Activated CD8-positive, alpha-beta T cell treated with anti-CD3 and anti-CD28 coated beads for 36 hours (primary cell): ENCODE measurements at regions not wholly inside any gene's neighbourhood (a gene's known extent, or its start where the extent isn't known, plus 50 kb on each side); places are given as distances from the start of the nearest gene placed in this dataset.
A peak's percentile ranks its signal among the peaks of the same experiment; 100 is the strongest.

Experiments
- ATAC-seq: fragments of 200-7000 bp; cut with Tn5 transposase; one replicate; pipeline ENCODE4 v1.10.0; 2021; ENCODE audit warnings: mild to moderate bottlenecking, moderate library complexity
- CTCF ChIA-PET: fragments of 350-600 bp; sonication (Branson Sonifier 250); formaldehyde crosslinking; loops from one replicate; lab custom pipeline; 2021; ENCODE audit warnings: antibody characterized with exemption; lab: Charles Lee
- POLR2A ChIA-PET: fragments of 350-600 bp; sonication (Branson Sonifier 250); formaldehyde crosslinking; loops from one replicate; lab custom pipeline; 2021; ENCODE audit warnings: antibody characterized with exemption; lab: Charles Lee
- DNase-seq: peaks from one replicate; pipeline ENCODE4 v3.0.0-alpha.2; 2020
- H3K27ac Mint-ChIP-seq: one replicate; pipeline ENCODE4 v1.8.0; 2021; ENCODE audit warnings: mild to moderate bottlenecking, mixed read lengths
- H3K27me3 Mint-ChIP-seq: one replicate; pipeline ENCODE4 v1.8.0; 2021; ENCODE audit warnings: mixed read lengths
- H3K36me3 Mint-ChIP-seq: one replicate; pipeline ENCODE4 v1.8.0; 2021; ENCODE audit warnings: low read depth, mixed read lengths
- H3K4me1 Mint-ChIP-seq: one replicate; pipeline ENCODE4 v1.8.0; 2021; ENCODE audit warnings: low read depth, mixed read lengths
- H3K4me3 Mint-ChIP-seq: one replicate; pipeline ENCODE4 v1.8.0; 2021; ENCODE audit warnings: mild to moderate bottlenecking, moderate library complexity, mixed read lengths
- H3K9me3 Mint-ChIP-seq: one replicate; pipeline ENCODE4 v1.8.0; 2021; ENCODE audit warnings: mixed read lengths
- CTCF ChIP-seq: fragments of 200-600 bp; IDR thresholded peaks from one replicate; pipeline ENCODE4 v1.8.0; 2022; ENCODE audit warnings: antibody characterized with exemption, mild to moderate bottlenecking
- intact Hi-C: fragments of 100-400 bp; cut with micrococcal nuclease; formaldehyde crosslinking; loops from one replicate; pipeline ENCODE4 v1.10.0; 2022

- no peaks in the 10 kb centered on the region for H3K9me3 Mint-ChIP-seq
- no peak for TF ChIP-seq CTCF
- intact Hi-C loops: no loop called here
- ATAC-seq (no peak), DNase-seq (no peak)
- H3K27me3 Mint-ChIP-seq: no peaks in the 10 kb centered on the region
- no peaks in the 10 kb centered on the region for H3K36me3 Mint-ChIP-seq
- no peak overlapping the region for H3K4me3 Mint-ChIP-seq
- peaks cover 15% of the 10 kb centered on the region for H3K4me1 Mint-ChIP-seq
- CTCF ChIA-PET: no interaction called here
- H3K27ac Mint-ChIP-seq: no peak overlapping the region
- POLR2A ChIA-PET: interaction anchor here (0.7 kb wide), 1 partner anchor 220 kb away, joined by 5 read pairs; no protein-coding TSS in a partner anchor
Measured at GRCh38 chrX:9333873-9334560, 130.8 kb upstream of the TBL1X start.

GRCh38 chrX:9335251-9335650, 129.6 kb upstream of the TBL1X start:
- intact Hi-C loops: no loop called here
- ChIA-PET POLR2A (no interaction called here), CTCF (no interaction called here)

GRCh38 chrX:9336456-9336855, 128.4 kb upstream of the TBL1X start:
- ChIA-PET POLR2A (interaction anchor here (0.6 kb wide), 1 partner anchor 51 kb away, joined by 3 read pairs; no protein-coding TSS in a partner anchor), CTCF (no interaction called here)
- peak overlapping the region; percentile 38 for H3K27ac Mint-ChIP-seq
- no peak overlapping the region for H3K4me3 Mint-ChIP-seq
- intact Hi-C loops: no loop called here
- no peaks in the 10 kb centered on the region for H3K27me3 Mint-ChIP-seq
- no peak for ATAC-seq
- no peaks in the 10 kb centered on the region for H3K9me3 Mint-ChIP-seq
- no peak for DNase-seq
- H3K36me3 Mint-ChIP-seq: no peaks in the 10 kb centered on the region
- TF ChIP-seq CTCF: no peak
- H3K4me1 Mint-ChIP-seq: peaks cover 36% of the 10 kb centered on the region

More at GRCh38 chrX:9335251-9335650, 129.6 kb upstream of the TBL1X start:
- TF ChIP-seq CTCF: no peak
- H3K27ac Mint-ChIP-seq: no peak overlapping the region
- no peaks in the 10 kb centered on the region for H3K9me3 Mint-ChIP-seq
- H3K4me1 Mint-ChIP-seq: peaks cover 24% of the 10 kb centered on the region
- no peak for DNase-seq
- H3K4me3 Mint-ChIP-seq: no peak overlapping the region
- H3K36me3 Mint-ChIP-seq: no peaks in the 10 kb centered on the region
- ATAC-seq: no peak
- H3K27me3 Mint-ChIP-seq: no peaks in the 10 kb centered on the region

- intact Hi-C loops: no loop called here
- H3K27me3 Mint-ChIP-seq: no peaks in the 10 kb centered on the region
- H3K4me1 Mint-ChIP-seq: peaks cover 36% of the 10 kb centered on the region
- CTCF ChIA-PET: no interaction called here
- H3K36me3 Mint-ChIP-seq: no peaks in the 10 kb centered on the region
- H3K9me3 Mint-ChIP-seq: no peaks in the 10 kb centered on the region
- ATAC-seq (no peak), DNase-seq (no peak)
- H3K4me3 Mint-ChIP-seq: no peak overlapping the region
- no peak overlapping the region for H3K27ac Mint-ChIP-seq
- POLR2A ChIA-PET: no interaction called here
- TF ChIP-seq CTCF: no peak
Measured at GRCh38 chrX:9337046-9337445, 127.8 kb upstream of the TBL1X start.

- intact Hi-C loops: no loop called here
- POLR2A ChIA-PET: no interaction called here
- no peak overlapping the region for H3K4me3 Mint-ChIP-seq
- no peaks in the 10 kb centered on the region for H3K27me3 Mint-ChIP-seq
- no peak for DNase-seq
- CTCF ChIA-PET: no interaction called here
- no peak for ATAC-seq
- no peak overlapping the region for H3K27ac Mint-ChIP-seq
- no peaks in the 10 kb centered on the region for H3K9me3 Mint-ChIP-seq
- no peaks in the 10 kb centered on the region for H3K36me3 Mint-ChIP-seq
- TF ChIP-seq CTCF: no peak
- H3K4me1 Mint-ChIP-seq: peaks cover 39% of the 10 kb centered on the region
Measured at GRCh38 chrX:9338986-9339385, 125.9 kb upstream of the TBL1X start.
